Ishikawa (cell line): ENCODE measurements at regions not wholly inside any gene's neighbourhood (a gene's known extent, or its start where the extent isn't known, plus 50 kb on each side); places are given as distances from the start of the nearest gene placed in this dataset.

Experiments used
- CEBPB ChIP-seq: IDR thresholded peaks from 2 replicates; pipeline ENCODE4 v1.6.1; 2012
- EP300 ChIP-seq: IDR thresholded peaks from 2 replicates; pipeline ENCODE4 v1.6.1; 2012; ENCODE audit warnings: borderline replicate concordance
- NFIC ChIP-seq: IDR thresholded peaks from 2 replicates; pipeline ENCODE4 v1.6.1; 2012
- REST ChIP-seq: IDR thresholded peaks from 2 replicates; pipeline ENCODE4 v1.6.1; 2012; ENCODE audit warnings: low read depth, mild to moderate bottlenecking
- TAF1 ChIP-seq: IDR thresholded peaks from 2 replicates; pipeline ENCODE4 v1.6.1; 2012; ENCODE audit warnings: low read depth, mild to moderate bottlenecking
- ZBTB7A ChIP-seq: IDR thresholded peaks from 2 replicates; pipeline ENCODE4 v1.6.1; 2012; ENCODE audit warnings: low read depth

DNA sequence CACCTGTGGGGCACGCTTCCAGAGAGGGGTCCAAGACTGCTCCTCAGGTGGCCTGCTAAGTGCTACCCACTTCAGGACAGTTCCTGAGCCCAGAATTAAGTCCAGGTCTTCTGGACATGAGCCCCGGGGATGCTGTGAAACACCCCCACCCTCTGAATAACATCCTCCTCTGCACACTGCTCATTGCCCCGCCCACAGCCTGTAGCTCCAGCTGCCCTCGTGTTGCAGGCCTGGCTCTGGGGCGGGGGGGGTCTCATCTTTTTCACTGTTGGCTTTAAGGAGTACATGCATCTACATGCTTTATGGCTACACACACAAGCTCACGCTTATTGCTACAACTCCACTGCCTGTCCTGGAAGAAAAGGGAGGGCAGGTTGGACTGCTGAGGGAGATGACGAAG lies 92.8 kb downstream of the PTGR3 start:
- TF ChIP-seq CEBPB (no peak), EP300 (no peak), ZBTB7A (no peak), NFIC (no peak), REST (no peak), TAF1 (no peak)
